Epidermal melanocyte (primary cell): ENCODE measurements at regions not wholly inside any gene's neighbourhood (a gene's known extent, or its start where the extent isn't known, plus 50 kb on each side); places are given as distances from the start of the nearest gene placed in this dataset.
A peak's percentile ranks its signal among the peaks of the same experiment; 100 is the strongest.

Experiments used
- DNase-seq: peaks from one replicate; pipeline ENCODE4 v3.0.0; 2011; ENCODE audit warnings: low spot score; ENCODE audit not compliant: insufficient read length

GRCh38 chr2:226057914-226058313, 658.4 kb downstream of the NYAP2 start:
- DNase-seq: no peak

- no peak for DNase-seq
Measured at GRCh38 chr2:226057365-226057764, 657.9 kb downstream of the NYAP2 start.

GRCh38 chr2:226052772-226053416, 653.4 kb downstream of the NYAP2 start:
- DNase-seq: no peak

- DNase-seq: no peak
Measured at GRCh38 chr2:226050822-226051221, 651.3 kb downstream of the NYAP2 start.

- DNase-seq: no peak
Measured at GRCh38 chr2:226048611-226049010, 649.1 kb downstream of the NYAP2 start.

GRCh38 chr2:226045080-226045479, 645.6 kb downstream of the NYAP2 start:
- DNase-seq: no peak

- DNase-seq: no peak
Measured at GRCh38 chr2:226040344-226040900, 640.9 kb downstream of the NYAP2 start.

GRCh38 chr2:226037526-226037925, 638.0 kb downstream of the NYAP2 start:
- DNase-seq: no peak

GRCh38 chr2:226031647-226032501, 632.4 kb downstream of the NYAP2 start:
- peak; percentile 34 for DNase-seq

GRCh38 chr2:226030788-226031646, 631.5 kb downstream of the NYAP2 start:
- DNase-seq: peak; percentile 26

GRCh38 chr2:226030369-226030768, 630.9 kb downstream of the NYAP2 start:
- no peak for DNase-seq

- DNase-seq: no peak
Measured at GRCh38 chr2:226023946-226024345, 624.4 kb downstream of the NYAP2 start.

- no peak for DNase-seq
Measured at GRCh38 chr2:226023383-226023782, 623.9 kb downstream of the NYAP2 start.

GRCh38 chr2:226020956-226021355, 621.4 kb downstream of the NYAP2 start:
- no peak for DNase-seq

- DNase-seq: no peak
Measured at GRCh38 chr2:226020176-226020575, 620.7 kb downstream of the NYAP2 start.

- no peak for DNase-seq
Measured at GRCh38 chr2:226018641-226019040, 619.1 kb downstream of the NYAP2 start.

- no peak for DNase-seq
Measured at GRCh38 chr2:226017537-226017936, 618.0 kb downstream of the NYAP2 start.

- DNase-seq: no peak
Measured at GRCh38 chr2:226017107-226017506, 617.6 kb downstream of the NYAP2 start.

GRCh38 chr2:226011716-226012450, 612.4 kb downstream of the NYAP2 start:
- no peak for DNase-seq

- DNase-seq: no peak
Measured at GRCh38 chr2:226002438-226002837, 602.9 kb downstream of the NYAP2 start.

- no peak for DNase-seq
Measured at GRCh38 chr2:226001716-226002115, 602.2 kb downstream of the NYAP2 start.
